ENCODE measurements at regions not wholly inside any gene's neighbourhood (a gene's known extent, or its start where the extent isn't known, plus 50 kb on each side); places are given as distances from the start of the nearest gene placed in this dataset.
"Not testable (repeated sequence)": the region's sequence is repeated elsewhere in the genome, so short reads cannot be mapped to it uniquely, and the experiment has no call there.

DNA sequence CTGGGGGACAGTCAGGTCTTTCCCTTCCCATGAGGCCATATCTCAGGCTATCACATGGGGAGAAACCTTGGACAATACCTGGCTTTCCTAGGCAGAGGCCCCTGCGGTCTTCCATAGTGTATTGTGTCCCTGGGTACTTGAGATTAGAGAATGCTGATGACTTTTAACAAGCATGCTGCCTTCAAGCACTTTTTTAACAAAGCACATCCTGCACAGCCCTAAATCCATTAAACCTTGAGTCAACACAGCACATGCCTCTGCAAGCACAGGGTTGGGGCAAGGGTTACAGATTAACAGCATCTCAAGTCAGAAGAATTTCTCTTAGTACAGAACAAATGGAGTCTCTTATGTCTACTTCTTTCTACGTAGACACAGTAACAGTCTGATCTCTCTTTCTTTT, 545.2 kb upstream of the NR2F2 start:
- TF ChIP-seq, protein P1, sequence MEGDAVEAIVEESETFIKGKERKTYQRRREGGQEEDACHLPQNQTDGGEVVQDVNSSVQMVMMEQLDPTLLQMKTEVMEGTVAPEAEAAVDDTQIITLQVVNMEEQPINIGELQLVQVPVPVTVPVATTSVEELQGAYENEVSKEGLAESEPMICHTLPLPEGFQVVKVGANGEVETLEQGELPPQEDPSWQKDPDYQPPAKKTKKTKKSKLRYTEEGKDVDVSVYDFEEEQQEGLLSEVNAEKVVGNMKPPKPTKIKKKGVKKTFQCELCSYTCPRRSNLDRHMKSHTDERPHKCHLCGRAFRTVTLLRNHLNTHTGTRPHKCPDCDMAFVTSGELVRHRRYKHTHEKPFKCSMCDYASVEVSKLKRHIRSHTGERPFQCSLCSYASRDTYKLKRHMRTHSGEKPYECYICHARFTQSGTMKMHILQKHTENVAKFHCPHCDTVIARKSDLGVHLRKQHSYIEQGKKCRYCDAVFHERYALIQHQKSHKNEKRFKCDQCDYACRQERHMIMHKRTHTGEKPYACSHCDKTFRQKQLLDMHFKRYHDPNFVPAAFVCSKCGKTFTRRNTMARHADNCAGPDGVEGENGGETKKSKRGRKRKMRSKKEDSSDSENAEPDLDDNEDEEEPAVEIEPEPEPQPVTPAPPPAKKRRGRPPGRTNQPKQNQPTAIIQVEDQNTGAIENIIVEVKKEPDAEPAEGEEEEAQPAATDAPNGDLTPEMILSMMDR (conservative IDR thresholded peaks at IDR 0.05; ENCODE audit: low read depth, low read length) = not testable (repeated sequence)
- TF ChIP-seq EZH2 (IDR thresholded peaks at IDR 0.05; ENCODE audit: borderline replicate concordance, low read depth, low read length, poor library complexity, severe bottlenecking) = not testable (repeated sequence)
